Mammary epithelial cell (primary cell): ENCODE measurements at regions not wholly inside any gene's neighbourhood (a gene's known extent, or its start where the extent isn't known, plus 50 kb on each side); places are given as distances from the start of the nearest gene placed in this dataset.

ENCODE experiments used
- CTCF ChIP-seq, 2 donors: IDR thresholded peaks in 1 of 2; conservative IDR thresholded peaks in 1 of 2; 2 replicates each; pipeline ENCODE4 v1.5.1; 2011 to 2012; ENCODE audit warnings: inconsistent platforms in 2 of 2, low read length in 2 of 2, mild to moderate bottlenecking in 2 of 2, control low read depth in 1 of 2, low read depth in 1 of 2; ENCODE audit not compliant: insufficient read depth in 1 of 2; ENCODE audit errors: extremely low read depth in 1 of 2
- EZH2 ChIP-seq: IDR thresholded peaks from 2 replicates; pipeline ENCODE4 v1.6.1; 2012; ENCODE audit warnings: low read length, inconsistent platforms, borderline replicate concordance

DNA sequence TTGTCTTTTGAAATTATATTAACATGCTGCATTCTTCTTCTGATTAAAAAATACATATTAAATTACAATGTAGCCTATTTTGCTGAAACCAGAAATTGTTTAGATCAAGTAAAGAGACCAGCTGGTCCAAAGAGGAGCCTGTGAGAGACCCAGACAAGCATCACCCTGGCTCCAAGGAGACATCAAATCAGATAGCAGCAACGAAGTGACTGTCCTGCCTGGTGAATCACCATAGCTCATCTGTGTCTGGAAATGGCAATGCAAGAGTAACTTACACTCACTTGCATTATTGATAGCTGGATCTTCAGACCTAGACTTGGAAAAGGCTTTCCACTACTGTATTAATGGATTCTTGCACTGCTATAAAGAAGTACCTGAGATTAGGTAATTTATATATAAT is 169.1 kb downstream of the KCTD12 start:
- TF ChIP-seq CTCF (conservative IDR thresholded peaks at IDR 0.05 in 1 of 2, IDR thresholded peaks at IDR 0.05 in 1 of 2; ENCODE audit: extremely low read depth in 1 of 2, insufficient read depth in 1 of 2, low read depth in 1 of 2, low read length in 2 of 2) (no peak), EZH2 (no peak)
